Prostate gland (tissue), 2 donors: ENCODE measurements at regions not wholly inside any gene's neighbourhood (a gene's known extent, or its start where the extent isn't known, plus 50 kb on each side); places are given as distances from the start of the nearest gene placed in this dataset.

Experiments
- CTCF ChIP-seq, 4 experiments: fragments of 200-600 bp in 2 of 4; fragments of 450-650 bp in 2 of 4; sonication (generic) in 2 of 4; IDR thresholded peaks; 1 replicate in 3 of 4; 2 replicates in 1 of 4; pipeline ENCODE4 v1.5.1; 2016 to 2019; ENCODE audit warnings: antibody characterized with exemption in 4 of 4, mild to moderate bottlenecking in 2 of 4, moderate library complexity in 2 of 4
- POLR2A ChIP-seq: fragments of 450-650 bp; IDR thresholded peaks from one replicate; pipeline ENCODE4 v1.6.1; 2016; ENCODE audit warnings: antibody characterized with exemption, mild to moderate bottlenecking

GRCh38 chr15:39333393-39333792, 247.5 kb upstream of the THBS1 start:
- TF ChIP-seq POLR2A (no peak), CTCF (IDR thresholded peaks at IDR 0.05) (no peak)
